ENCODE measurements at regions not wholly inside any gene's neighbourhood (a gene's known extent, or its start where the extent isn't known, plus 50 kb on each side); places are given as distances from the start of the nearest gene placed in this dataset.
A peak's percentile ranks its signal among the peaks of the same experiment; 100 is the strongest.

DNA sequence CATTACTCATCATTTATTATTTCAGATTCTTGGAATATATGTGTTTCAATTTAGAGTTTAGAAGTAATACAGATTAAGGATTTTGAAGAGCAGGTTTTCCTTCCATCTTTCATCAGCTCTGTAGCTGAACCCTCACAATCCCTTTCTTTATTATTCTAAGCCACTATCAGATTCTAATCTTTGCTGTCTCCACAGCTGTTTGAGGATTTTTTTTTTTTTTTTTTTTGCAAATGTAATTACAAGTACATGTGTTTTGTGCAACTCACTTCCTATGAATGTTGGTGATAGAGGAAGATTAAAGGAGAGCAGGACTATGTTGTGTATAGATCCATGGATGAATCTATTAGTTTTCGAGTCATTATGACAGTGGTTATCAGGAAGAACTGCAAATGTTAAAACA, 87.4 kb upstream of the TENM3 start:
- Histone ChIP-seq H3K4me3 (no peak overlapping the region), H3K27me3 (no peaks in the 10 kb centered on the region; the same call in 1 of the 2 replicates), H3K36me3 (no peaks in the 10 kb centered on the region), H3K9me3 (no peaks in the 10 kb centered on the region)
- DNase-seq = no peak

DNA sequence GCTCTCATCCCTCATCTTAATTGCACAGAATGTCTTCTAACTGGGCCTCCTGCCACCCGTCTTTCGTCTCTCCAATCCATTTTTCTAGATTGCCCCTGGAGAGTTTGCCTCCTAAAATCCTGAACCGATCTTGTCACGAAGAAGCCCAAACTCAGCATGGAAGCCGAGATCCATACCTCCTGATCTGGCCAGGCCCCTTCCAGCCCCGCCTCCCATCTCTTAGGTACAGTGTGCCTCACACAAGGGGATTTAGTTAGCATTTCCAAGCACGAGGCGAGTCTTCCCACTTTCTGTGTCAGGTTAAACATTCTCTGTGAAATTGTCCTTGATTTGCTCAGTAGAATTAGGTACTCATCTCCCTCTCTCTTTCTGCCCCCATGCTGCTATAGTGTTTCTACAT, 80.0 kb upstream of the TENM3 start:
- no peak overlapping the region for H3K4me3 ChIP-seq
- no peaks in the 10 kb centered on the region for H3K9me3 ChIP-seq
- no peaks in the 10 kb centered on the region for H3K27me3 ChIP-seq
- no peaks in the 10 kb centered on the region for H3K36me3 ChIP-seq
- no peak for DNase-seq

DNA sequence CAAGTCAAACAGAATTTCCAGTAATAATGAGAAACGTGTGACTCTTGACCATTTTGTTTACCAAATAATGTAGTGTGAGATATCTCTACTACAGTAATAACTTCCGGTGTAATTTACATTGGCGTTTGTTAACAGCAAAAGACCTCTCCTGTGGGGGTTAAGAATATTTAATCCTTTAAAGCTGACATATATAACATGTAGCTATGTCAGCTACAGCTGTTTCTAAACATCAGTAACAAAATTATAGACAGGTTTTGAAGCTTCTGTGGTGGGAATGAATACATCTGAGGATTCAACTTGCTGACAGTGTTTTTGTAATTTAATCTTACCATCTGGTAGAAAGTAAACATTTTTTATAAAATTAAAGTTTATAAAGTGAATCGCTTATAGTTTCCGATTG, 73.6 kb upstream of the TENM3 start:
- Histone ChIP-seq H3K9me3 (no peaks in the 10 kb centered on the region), H3K27me3 (no peaks in the 10 kb centered on the region), H3K36me3 (no peaks in the 10 kb centered on the region), H3K4me3 (no peak overlapping the region)
- DNase-seq = no peak

DNA sequence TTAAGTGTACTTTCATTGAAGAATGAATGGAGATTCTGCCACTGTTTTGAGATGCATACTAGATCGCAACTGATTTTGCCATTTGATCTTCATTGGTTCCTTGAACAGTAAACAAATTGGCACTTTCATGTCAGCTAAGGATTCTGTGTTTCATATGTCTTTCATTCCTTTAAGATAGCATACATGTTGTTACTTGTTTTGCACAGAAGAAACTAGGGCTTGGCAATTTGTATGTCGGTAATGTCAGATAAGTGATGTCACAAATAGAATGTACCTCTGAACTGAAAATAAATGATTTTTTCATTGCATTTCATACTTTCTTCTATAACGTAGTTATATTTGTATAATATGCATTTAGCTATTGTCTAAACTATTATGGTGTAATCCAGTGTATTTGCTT, 73.2 kb upstream of the TENM3 start:
- Histone ChIP-seq H3K9me3 (no peaks in the 10 kb centered on the region), H3K27me3 (no peaks in the 10 kb centered on the region), H3K36me3 (no peaks in the 10 kb centered on the region), H3K4me3 (no peak overlapping the region)
- DNase-seq = no peak

GRCh38 chr4:182170417-182170935, 72.7 kb upstream of the TENM3 start:
- no peak overlapping the region for H3K4me3 ChIP-seq
- no peaks in the 10 kb centered on the region for H3K36me3 ChIP-seq
- H3K27me3 ChIP-seq = no peaks in the 10 kb centered on the region

GRCh38 chr4:182174979-182175378, 68.2 kb upstream of the TENM3 start:
- Histone ChIP-seq H3K9me3 (no peaks in the 10 kb centered on the region), H3K36me3 (no peaks in the 10 kb centered on the region), H3K4me3 (no peak overlapping the region), H3K27me3 (no peaks in the 10 kb centered on the region)
- no peak for DNase-seq

More at GRCh38 chr4:182170417-182170935, 72.7 kb upstream of the TENM3 start:
- no peak for DNase-seq
- H3K9me3 ChIP-seq = no peaks in the 10 kb centered on the region

DNA sequence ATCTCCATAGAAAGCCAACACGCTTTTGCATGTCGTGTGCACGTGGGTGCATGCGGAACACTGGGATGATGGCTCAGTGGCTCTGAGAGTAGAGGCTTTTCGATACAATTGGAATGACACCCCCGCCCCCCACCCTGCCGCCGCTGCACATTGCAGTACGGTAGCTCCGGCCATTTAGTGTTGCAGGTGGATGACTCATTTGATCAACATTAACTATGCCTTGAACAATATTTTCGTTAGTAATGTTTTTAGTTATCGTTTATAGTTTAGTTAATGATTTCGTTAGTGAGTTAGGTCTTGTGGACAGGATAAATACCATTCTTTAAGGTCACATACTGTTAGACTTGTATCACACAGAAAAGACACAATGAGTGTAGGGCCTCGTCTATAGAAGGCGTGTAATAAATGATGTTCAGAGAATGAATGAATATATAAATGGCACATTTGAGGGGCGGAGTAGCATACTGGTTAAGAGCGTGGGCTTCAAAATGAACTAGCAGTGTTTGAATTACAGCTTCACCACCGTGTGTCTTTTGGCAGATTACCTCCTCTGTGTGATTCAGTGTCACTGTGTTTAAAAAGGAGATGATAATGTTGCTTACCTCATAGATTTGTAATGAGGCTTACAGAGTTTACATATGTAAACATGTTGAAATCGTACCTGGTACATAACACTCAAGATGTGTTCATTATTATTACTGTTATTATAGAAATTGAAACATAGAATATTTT, 67.2 kb upstream of the TENM3 start:
- DNase-seq = no peak
- Histone ChIP-seq H3K4me3 (no peak overlapping the region), H3K27me3 (no peaks in the 10 kb centered on the region), H3K9me3 (no peaks in the 10 kb centered on the region), H3K36me3 (no peaks in the 10 kb centered on the region)

DNA sequence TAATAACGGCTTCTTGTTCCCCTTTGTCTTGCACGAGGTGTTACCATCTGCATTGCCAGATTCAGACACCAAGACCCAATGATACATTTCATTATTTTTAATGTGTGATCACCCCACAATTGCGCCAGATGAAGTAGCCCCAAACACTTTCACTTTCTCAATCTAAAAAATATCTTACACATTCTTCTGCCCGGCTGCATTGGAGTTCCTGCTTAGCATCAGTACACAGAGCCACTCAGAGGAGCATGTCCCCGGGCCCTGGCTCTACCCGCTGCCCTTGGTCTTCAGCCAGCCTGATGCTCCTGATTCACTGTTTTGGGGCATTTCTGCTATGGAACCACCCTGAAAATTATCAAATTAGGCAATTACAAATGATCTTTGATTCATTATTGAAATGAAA, 66.0 kb upstream of the TENM3 start:
- DNase-seq = no peak

GRCh38 chr4:182179105-182179504, 64.1 kb upstream of the TENM3 start:
- Histone ChIP-seq H3K27me3 (no peaks in the 10 kb centered on the region), H3K9me3 (no peaks in the 10 kb centered on the region), H3K4me3 (no peak overlapping the region), H3K36me3 (no peaks in the 10 kb centered on the region)
- DNase-seq = no peak

More for the DNA sequence above, 66.0 kb upstream of the TENM3 start:
- H3K9me3 ChIP-seq = no peaks in the 10 kb centered on the region
- H3K27me3 ChIP-seq = no peaks in the 10 kb centered on the region
- H3K36me3 ChIP-seq = no peaks in the 10 kb centered on the region
- no peak overlapping the region for H3K4me3 ChIP-seq

DNA sequence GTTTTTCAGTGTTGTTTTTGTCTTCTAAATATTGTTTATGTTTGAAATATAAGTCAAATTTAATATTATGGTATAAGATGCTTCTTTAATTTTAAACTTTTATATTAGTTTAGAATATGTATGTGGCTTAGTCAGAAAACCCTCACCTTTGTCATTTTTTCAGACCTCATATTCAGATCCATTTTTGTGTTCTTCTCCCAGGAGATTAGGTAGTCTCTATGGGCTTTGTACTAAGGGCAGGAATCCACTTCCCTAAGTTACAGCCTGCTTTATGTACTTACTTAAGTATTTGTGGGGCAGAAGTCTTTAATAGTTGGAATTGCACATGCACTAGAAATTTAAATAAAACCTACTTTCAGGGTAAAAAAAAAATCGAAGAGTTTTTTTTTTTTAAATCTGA, 63.5 kb upstream of the TENM3 start:
- H3K36me3 ChIP-seq = no peaks in the 10 kb centered on the region
- DNase-seq = no peak
- H3K27me3 ChIP-seq = no peaks in the 10 kb centered on the region
- H3K4me3 ChIP-seq = no peak overlapping the region
- no peaks in the 10 kb centered on the region for H3K9me3 ChIP-seq

DNA sequence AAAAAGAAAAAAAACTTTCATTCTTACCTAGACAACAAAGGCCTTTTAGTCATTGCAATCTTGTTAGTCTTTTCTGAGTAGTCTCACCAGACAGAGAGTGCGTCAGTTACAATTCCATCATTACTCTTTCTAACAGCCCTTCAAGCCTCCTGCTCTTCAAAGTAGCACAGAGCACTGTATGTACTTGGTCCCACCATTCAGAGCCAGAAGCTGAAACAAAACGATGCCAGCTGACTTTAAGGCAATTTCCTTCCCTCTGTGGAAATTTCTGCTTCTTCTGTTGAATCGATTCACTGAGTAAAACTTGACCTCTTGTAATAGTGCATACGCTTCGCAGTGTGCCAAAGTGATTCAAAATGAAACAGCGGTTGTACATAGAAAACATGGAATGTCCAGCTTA, 57.7 kb upstream of the TENM3 start:
- Histone ChIP-seq H3K4me3 (no peak overlapping the region), H3K27me3 (no peaks in the 10 kb centered on the region), H3K36me3 (no peaks in the 10 kb centered on the region), H3K9me3 (no peaks in the 10 kb centered on the region)
- no peak for DNase-seq

GRCh38 chr4:182187674-182188073, 55.5 kb upstream of the TENM3 start:
- no peaks in the 10 kb centered on the region for H3K9me3 ChIP-seq
- no peak for DNase-seq
- H3K36me3 ChIP-seq = no peaks in the 10 kb centered on the region
- H3K27me3 ChIP-seq = no peaks in the 10 kb centered on the region
- H3K4me3 ChIP-seq = no peak overlapping the region

- no peaks in the 10 kb centered on the region for H3K9me3 ChIP-seq
These were observed 54.6 kb upstream of the TENM3 start for GRCh38 chr4:182188622-182189021.

GRCh38 chr4:182189103-182189878, 53.9 kb upstream of the TENM3 start:
- no peak overlapping the region for H3K4me3 ChIP-seq
- no peaks in the 10 kb centered on the region for H3K27me3 ChIP-seq
- H3K36me3 ChIP-seq = no peaks in the 10 kb centered on the region
- no peaks in the 10 kb centered on the region for H3K9me3 ChIP-seq
- DNase-seq = peak; percentile 74

More at GRCh38 chr4:182188622-182189021, 54.6 kb upstream of the TENM3 start:
- no peak overlapping the region for H3K4me3 ChIP-seq
- no peaks in the 10 kb centered on the region for H3K36me3 ChIP-seq
- H3K27me3 ChIP-seq = no peaks in the 10 kb centered on the region
- peak; percentile 16 for DNase-seq

- H3K4me3 ChIP-seq = no peak overlapping the region
- DNase-seq = no peak
- no peaks in the 10 kb centered on the region for H3K9me3 ChIP-seq
- no peaks in the 10 kb centered on the region for H3K27me3 ChIP-seq
- no peaks in the 10 kb centered on the region for H3K36me3 ChIP-seq
These were observed 52.9 kb upstream of the TENM3 start for GRCh38 chr4:182190306-182190705.

DNA sequence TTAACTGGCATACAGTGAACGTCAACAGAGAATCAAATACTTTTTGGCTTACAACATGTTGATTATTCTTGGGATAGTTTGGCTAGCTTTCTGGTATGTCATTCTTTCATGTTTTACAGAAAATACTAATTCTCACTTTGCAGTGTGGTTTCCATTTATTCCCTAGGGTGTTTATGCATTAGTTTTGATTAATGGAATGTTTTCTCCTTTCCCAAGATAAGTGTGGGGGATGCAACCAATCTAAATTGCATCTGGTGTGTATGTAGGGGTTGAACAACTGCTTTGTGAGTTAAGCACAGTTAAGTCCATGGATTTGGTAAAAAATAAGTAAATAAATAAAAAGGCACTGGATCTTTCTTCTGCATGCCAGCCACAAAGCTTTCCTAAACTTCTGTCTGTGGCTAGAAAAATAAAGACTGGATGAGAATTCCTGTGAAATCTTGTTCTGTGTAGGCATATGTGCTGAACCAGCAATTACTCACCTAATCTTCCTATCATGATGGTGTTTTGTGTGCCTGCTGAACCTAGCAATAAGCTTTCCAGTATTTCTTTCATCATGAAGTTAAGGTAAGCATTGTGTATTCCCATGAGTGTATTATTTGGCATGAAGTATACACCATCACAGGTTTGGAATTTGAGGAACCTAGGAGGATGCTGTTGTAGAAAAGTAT, 50.6 kb upstream of the TENM3 start:
- Histone ChIP-seq H3K4me3 (no peak overlapping the region), H3K27me3 (no peaks in the 10 kb centered on the region), H3K36me3 (no peaks in the 10 kb centered on the region), H3K9me3 (no peaks in the 10 kb centered on the region)
- DNase-seq = no peak

DNA sequence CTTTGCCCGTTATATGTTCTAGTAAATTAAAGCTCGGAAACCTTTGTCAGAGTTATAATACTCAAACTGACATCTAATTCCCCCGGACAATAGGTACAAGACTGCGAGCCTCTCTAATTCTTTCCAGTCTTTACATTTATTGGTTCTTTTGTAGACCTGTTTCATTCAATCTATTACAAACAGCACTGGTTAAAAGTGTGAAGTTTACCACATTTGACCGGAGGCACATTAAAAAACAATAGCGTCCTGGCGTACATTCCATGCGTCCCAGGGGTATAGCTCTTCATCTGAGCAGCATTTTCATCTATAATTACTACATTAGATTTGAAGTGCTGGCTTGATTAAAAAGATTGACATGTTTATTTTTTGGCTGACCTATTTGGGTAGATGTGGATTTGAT, 49.9 kb upstream of the TENM3 start:
- no peak for DNase-seq
- no peaks in the 10 kb centered on the region for H3K36me3 ChIP-seq
- no peak overlapping the region for H3K4me3 ChIP-seq
- no peaks in the 10 kb centered on the region for H3K9me3 ChIP-seq
- H3K27me3 ChIP-seq = no peaks in the 10 kb centered on the region

Measured in MG63 (cell line).